Loucy (cell line): ENCODE measurements at regions not wholly inside any gene's neighbourhood (a gene's known extent, or its start where the extent isn't known, plus 50 kb on each side); places are given as distances from the start of the nearest gene placed in this dataset.

ENCODE experiments used
- H2AFZ ChIP-seq: fragments of 200-600 bp; sonication (generic); 2 replicates; pipeline ENCODE4 v1.6.0; 2016; ENCODE audit warnings: antibody characterized with exemption, mild to moderate bottlenecking, low read length, moderate library complexity
- H3F3A ChIP-seq: fragments of 200-600 bp; 2 replicates; pipeline ENCODE4 v1.6.0; 2016; ENCODE audit warnings: antibody characterized with exemption, low read depth, mild to moderate bottlenecking
- H3K27me3 ChIP-seq: fragments of 200-600 bp; sonication (generic); 2 replicates; pipeline ENCODE4 v1.6.1; 2014; ENCODE audit warnings: low read length, mild to moderate bottlenecking; ENCODE audit not compliant: insufficient read depth, poor library complexity, severe bottlenecking
- H3K36me3 ChIP-seq: fragments of 200-600 bp; sonication (generic); 2 replicates; pipeline ENCODE4 v1.6.1; 2016; ENCODE audit warnings: low read length; ENCODE audit not compliant: insufficient read depth
- H3K4me1 ChIP-seq: fragments of 200-600 bp; sonication (generic); 2 replicates; pipeline ENCODE4 v1.5.1; 2014; ENCODE audit warnings: low read length, mild to moderate bottlenecking; ENCODE audit not compliant: insufficient read depth, poor library complexity, severe bottlenecking
- H3K4me2 ChIP-seq: fragments of 200-600 bp; sonication (generic); 2 replicates; pipeline ENCODE4 v1.6.0; 2014; ENCODE audit warnings: antibody characterized with exemption, low read length, low read depth, mild to moderate bottlenecking; ENCODE audit not compliant: poor library complexity, severe bottlenecking
- H3K4me3 ChIP-seq: fragments of 200-600 bp; sonication (generic); 2 replicates; pipeline ENCODE4 v1.5.1; 2014; ENCODE audit warnings: low read length, mild to moderate bottlenecking, mixed read lengths; ENCODE audit not compliant: poor library complexity, severe bottlenecking
- H3K79me2 ChIP-seq: fragments of 200-600 bp; sonication (generic); 2 replicates; pipeline ENCODE4 v1.6.1; 2014; ENCODE audit warnings: low read length; ENCODE audit not compliant: insufficient read depth
- H3K9ac ChIP-seq: fragments of 200-600 bp; sonication (generic); 2 replicates; pipeline ENCODE4 v1.6.0; 2014; ENCODE audit warnings: mild to moderate bottlenecking, low read depth, low read length, moderate library complexity; ENCODE audit not compliant: poor library complexity, severe bottlenecking
- H3K9me2 ChIP-seq: fragments of 200-600 bp; sonication (generic); replicated peaks from 2 replicates; pipeline ENCODE4 v1.6.1; 2016; ENCODE audit warnings: low read depth, low read length, mixed read lengths
- H3K9me3 ChIP-seq: fragments of 200-600 bp; sonication (generic); 2 replicates; pipeline ENCODE4 v1.6.1; 2014; ENCODE audit warnings: mild to moderate bottlenecking, antibody characterized with exemption, low read length, low read depth; ENCODE audit not compliant: insufficient read depth
- H4K20me1 ChIP-seq: fragments of 200-600 bp; sonication (generic); 2 replicates; pipeline ENCODE4 v1.6.0; 2014; ENCODE audit warnings: antibody characterized with exemption, low read length, mild to moderate bottlenecking; ENCODE audit not compliant: insufficient read depth, poor library complexity, severe bottlenecking
- EZH2phosphoT487 ChIP-seq: fragments of 200-600 bp; IDR thresholded peaks from 2 replicates; pipeline ENCODE4 v1.6.1; 2018; ENCODE audit warnings: antibody characterized with exemption, mild to moderate bottlenecking, moderate library complexity, borderline replicate concordance
- TF ChIP-seq, protein P1 (sequence below): fragments of 200-600 bp; sonication (generic); conservative IDR thresholded peaks from 2 replicates; pipeline ENCODE4 v1.5.1; 2014; ENCODE audit warnings: mild to moderate bottlenecking, antibody characterized with exemption, low read length

DNA sequence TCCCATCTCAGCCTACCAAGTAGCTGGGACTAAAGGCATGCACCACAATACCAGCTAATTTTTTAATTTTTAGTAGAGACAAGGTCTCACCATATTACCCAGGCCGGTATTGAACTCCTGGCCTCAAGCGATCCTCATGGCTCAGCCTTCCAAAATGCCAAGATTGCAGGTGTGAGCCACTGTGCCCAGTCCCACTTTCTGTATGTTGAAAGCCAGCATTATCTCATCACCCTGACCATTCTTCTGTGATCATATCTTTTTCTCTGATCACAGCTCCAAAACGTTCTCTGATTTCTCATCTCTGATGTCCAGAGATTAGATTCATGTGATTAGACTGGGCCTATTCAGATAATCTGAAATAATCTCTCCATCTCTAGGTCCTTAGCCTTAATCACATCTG lies 337.7 kb downstream of the TPBG start:
- Histone ChIP-seq H3K79me2 (no peaks in the 10 kb centered on the region), H3K9ac (no peak overlapping the region), H2AFZ (no peak overlapping the region), H3K4me1 (no peaks in the 10 kb centered on the region), H3K9me2 (no peaks in the 10 kb centered on the region), H3K4me3 (no peak overlapping the region), H3F3A (no peaks in the 10 kb centered on the region), H3K27me3 (no peaks in the 10 kb centered on the region), H3K4me2 (no peak overlapping the region), H4K20me1 (no peaks in the 10 kb centered on the region), H3K9me3 (no peaks in the 10 kb centered on the region), H3K36me3 (no peaks in the 10 kb centered on the region)
- TF ChIP-seq EZH2phosphoT487: no peak
- TF ChIP-seq, protein P1, sequence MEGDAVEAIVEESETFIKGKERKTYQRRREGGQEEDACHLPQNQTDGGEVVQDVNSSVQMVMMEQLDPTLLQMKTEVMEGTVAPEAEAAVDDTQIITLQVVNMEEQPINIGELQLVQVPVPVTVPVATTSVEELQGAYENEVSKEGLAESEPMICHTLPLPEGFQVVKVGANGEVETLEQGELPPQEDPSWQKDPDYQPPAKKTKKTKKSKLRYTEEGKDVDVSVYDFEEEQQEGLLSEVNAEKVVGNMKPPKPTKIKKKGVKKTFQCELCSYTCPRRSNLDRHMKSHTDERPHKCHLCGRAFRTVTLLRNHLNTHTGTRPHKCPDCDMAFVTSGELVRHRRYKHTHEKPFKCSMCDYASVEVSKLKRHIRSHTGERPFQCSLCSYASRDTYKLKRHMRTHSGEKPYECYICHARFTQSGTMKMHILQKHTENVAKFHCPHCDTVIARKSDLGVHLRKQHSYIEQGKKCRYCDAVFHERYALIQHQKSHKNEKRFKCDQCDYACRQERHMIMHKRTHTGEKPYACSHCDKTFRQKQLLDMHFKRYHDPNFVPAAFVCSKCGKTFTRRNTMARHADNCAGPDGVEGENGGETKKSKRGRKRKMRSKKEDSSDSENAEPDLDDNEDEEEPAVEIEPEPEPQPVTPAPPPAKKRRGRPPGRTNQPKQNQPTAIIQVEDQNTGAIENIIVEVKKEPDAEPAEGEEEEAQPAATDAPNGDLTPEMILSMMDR: no peak

DNA sequence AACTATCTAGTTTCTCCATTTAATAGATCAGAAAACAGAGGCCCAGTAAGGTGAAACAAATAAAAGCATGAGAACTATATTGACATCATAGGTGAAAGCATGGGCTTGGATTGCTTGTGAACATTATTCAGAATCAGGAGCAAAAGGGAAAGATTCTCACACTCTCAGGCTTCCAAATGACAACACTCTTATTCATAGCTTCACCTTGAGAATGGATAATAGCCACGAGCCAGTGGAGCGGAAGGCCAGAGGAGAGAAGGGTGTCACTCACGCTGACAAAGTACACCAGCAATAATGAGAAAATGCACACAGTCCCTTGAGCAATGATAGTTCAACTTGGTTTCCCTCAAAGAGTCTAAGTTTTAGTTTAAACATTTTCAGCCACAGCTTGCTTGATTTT lies 339.0 kb downstream of the TPBG start:
- Histone ChIP-seq H3K4me1 (no peaks in the 10 kb centered on the region), H3K36me3 (no peaks in the 10 kb centered on the region), H3K79me2 (no peaks in the 10 kb centered on the region), H3K4me2 (no peak overlapping the region), H3K4me3 (no peak overlapping the region), H3K9me2 (no peaks in the 10 kb centered on the region), H3K9me3 (no peaks in the 10 kb centered on the region), H3F3A (no peaks in the 10 kb centered on the region), H2AFZ (no peak overlapping the region), H3K27me3 (no peaks in the 10 kb centered on the region), H4K20me1 (no peaks in the 10 kb centered on the region), H3K9ac (no peak overlapping the region)
- no peak for TF ChIP-seq EZH2phosphoT487
- TF ChIP-seq, protein P1: no peak

DNA sequence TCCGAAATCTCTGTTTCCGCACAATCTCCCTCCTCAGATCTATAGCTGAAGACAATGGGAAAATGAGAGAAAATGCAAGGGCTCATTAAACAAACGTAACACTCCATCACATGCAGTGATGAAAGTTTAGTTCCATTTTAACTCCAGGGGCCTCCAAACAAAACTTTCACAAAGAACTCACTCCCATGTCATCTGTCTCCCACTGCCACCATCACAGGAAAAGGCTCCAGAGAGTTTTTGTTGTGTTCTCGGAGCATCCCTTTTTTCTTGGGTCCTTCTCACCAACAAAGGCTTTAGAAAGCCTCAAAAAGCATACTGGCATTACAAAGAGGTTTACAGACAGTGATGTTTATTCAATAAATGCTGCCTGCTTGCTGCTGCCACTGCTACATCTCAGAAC lies 339.6 kb downstream of the TPBG start:
- H2AFZ ChIP-seq: no peak overlapping the region
- no peaks in the 10 kb centered on the region for H3K4me1 ChIP-seq
- no peaks in the 10 kb centered on the region for H3K9me3 ChIP-seq
- H3K9me2 ChIP-seq: no peaks in the 10 kb centered on the region
- no peak overlapping the region for H3K4me2 ChIP-seq
- no peak overlapping the region for H3K4me3 ChIP-seq
- no peak for TF ChIP-seq EZH2phosphoT487
- TF ChIP-seq, protein P1: no peak
- H4K20me1 ChIP-seq: no peaks in the 10 kb centered on the region
- H3K36me3 ChIP-seq: no peaks in the 10 kb centered on the region
- H3K27me3 ChIP-seq: no peaks in the 10 kb centered on the region
- no peaks in the 10 kb centered on the region for H3K79me2 ChIP-seq
- H3F3A ChIP-seq: no peaks in the 10 kb centered on the region
- H3K9ac ChIP-seq: no peak overlapping the region
